NCI-H2171 (cell line): ENCODE measurements at regions not wholly inside any gene's neighbourhood (a gene's known extent, or its start where the extent isn't known, plus 50 kb on each side); places are given as distances from the start of the nearest gene placed in this dataset.

Experiments
- DNase-seq: peaks from one replicate; lab custom pipeline; 2025; lab: John Stamatoyannopoulos, UW

DNA sequence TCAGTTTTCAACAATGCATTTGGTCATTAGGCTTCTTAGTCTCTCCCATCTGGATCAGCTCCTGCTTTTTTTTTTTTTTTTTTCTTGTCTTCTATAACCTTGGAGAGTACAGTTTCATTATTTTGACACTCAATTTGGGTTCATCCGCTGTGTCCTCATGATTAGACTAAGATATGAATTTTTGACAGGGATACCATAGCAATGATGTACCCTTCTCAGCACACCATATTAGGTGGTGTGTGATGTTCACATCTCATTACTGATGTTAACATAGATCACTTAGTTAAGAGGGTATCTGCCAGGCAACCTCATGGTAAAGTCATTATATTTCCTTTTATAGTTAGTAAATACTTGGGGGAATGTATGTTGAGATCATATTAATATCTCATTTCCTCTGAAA lies 445.5 kb upstream of the IGFBP3 start:
- no peak for DNase-seq

DNA sequence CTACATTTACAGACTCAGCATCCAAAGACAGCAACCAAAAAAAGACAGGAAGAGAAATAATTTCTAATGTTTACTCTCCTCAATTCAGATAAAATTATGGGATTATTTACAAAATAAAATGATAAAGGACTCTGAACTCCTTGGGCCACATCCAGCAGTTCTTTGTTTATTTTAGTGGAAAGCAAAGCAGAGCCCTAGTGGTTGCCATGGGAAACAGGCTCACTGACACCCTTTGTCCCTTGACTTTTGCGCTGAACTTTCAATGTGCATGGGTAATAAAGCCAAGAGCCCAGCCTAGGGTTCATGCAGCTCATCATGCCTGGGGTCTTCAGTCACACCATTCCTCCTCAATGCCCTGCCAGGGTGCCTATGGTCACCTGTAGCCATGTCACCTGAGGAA lies 442.6 kb upstream of the IGFBP3 start:
- no peak for DNase-seq

DNA sequence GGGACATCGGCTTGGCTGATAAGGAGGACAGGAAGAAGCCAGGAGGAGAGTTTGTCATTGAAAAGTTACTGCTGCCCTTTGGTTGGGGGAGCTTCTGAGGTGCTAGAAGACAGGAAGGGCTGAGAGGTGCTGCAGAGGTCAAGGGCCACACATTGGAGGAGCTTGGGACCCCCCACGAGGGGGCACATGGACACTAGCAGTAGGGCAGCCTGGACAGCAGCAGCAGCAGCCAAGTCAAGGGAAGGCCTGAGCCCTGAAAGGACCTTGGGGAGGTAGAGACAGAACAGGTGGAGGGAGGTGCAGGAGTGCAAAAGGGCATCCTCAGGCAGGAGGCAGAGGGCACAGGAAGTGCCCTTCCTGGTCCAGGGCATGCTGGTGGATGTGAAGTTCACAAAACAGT lies 439.7 kb upstream of the IGFBP3 start:
- no peak for DNase-seq

DNA sequence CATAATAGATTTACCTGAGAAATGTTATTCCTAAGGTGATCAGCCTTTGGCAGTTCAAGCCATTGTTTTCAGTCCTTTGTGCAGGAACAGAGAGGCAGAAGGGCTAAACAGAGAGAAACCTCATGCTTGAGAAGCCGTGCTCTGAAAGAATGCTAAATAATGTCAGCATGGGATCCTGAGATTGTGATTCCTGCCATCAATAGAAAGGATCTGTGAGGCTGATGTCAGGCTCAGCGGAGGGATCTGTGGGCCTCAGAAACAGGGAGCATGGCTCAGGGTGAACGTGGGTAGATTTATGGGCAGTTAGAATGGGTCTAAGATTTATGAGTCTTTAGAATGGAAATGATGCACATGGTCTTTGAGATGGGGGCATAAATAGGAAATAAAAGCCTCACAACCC lies 439.2 kb upstream of the IGFBP3 start:
- DNase-seq = no peak

DNA sequence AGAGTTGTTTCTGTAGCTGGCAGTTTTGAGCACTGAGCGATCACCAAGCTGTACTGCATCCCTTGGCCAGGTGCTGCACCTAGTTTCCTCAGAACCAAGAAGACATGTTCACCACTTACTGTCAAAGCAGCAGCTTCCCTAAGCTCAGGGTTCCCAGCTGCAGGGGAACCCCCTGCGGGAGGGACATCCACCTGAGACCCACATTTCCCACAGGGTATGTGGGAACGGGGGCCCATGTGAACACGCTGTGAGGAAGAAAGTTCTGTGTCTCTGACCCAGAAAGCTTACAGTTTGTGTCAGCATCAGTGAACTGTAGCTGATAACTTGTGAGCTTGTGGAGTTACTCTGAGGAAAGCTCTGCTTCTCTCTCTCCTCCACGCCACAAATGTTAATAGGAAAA lies 436.8 kb upstream of the IGFBP3 start:
- DNase-seq = no peak

DNA sequence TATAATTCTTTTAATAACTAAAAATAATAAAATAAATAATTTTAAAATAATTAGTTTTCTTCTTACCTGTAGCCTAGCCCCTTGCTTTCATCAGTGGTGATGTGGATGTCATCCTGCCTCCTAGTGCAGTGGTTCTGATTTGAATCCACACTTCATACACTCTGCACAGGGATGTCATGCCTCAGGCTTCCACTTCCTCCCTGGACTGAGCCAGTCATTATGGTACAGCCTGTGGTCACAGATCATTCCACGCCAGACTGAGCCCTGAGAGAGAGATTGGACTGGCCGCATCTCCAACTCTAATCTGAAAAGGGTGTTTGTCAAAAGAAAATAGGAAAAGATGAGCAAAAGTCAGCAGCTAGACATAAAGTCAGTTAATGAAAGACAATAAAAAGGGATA lies 436.2 kb upstream of the IGFBP3 start:
- no peak for DNase-seq

DNA sequence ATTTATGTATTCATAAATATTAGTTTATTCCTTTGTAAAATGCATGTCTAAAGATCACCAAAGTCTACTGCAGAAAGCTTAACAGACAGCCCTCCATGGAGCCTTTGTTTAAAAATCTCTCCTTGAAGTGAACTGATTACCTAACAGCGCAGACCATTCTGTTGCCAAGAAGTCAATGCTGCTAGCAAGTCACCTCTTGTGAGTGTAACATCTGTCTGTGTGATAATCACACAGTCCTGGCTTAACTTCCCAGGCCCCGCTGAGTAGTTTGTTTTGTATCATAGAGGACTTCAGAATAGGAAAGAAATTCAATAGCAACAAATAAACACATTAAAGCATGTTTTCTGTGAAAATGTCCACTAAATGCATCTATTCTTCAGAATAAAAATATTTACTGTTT lies 435.3 kb upstream of the IGFBP3 start:
- no peak for DNase-seq

DNA sequence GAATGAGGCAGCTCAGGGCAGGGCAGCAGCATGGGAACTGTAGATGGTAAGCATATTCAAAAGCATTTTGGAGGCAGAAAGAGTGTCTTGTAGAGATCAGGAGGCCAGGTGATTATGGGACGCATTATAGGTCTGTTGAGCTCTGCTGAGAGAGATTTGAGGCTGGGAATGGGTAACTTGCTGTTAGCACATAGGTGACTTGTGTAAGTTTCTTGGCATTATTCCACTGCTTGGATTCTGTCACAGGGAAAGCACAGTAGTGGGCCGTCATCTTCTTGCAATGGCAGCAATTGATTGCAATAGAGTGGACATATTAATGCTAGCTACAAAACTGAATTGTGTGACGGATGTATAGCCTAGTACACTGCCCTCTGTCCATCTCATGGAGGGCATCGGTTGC lies 434.3 kb upstream of the IGFBP3 start:
- no peak for DNase-seq

DNA sequence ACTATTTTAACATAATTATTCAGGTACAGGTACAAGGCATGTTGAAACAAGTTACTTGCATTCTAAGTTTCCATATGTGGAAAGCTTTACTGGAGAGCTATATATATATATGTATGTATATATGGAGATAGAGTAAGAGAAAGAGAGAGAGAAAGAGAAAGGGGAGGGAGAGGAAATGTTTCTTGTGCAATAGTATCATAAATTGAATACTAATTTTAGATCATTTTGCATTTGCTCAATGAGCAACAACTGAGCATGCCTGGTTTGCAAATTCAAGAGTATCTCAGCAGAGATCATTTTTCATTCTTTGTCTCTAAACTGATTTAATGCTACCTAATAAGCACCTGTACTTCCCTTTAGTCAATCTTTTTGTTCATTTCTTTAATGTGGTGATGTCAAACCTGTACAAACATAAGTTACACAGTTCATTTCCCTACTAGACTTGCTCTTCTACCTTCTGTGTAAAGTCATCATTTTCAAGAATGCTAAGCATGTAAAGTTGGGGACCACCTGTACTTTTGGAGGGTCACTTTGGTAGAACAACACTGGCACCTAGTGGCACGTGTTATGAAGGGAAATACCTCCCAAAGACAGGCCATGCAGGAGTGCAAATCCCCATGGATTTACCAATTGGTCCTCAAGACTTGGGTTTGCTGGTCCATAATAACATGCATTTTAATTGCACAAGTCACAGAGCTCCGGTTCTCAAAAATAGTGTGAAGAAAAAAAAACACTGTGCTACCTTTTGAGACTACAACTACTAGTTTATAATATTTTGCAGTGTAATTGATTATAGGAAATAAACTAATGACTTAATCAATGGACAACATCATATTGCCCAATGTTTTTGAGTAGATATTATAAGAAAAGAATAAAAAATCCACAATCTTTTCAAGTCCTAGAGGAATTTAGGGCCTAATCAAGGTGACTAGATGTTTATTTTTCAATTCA lies 431.2 kb upstream of the IGFBP3 start:
- no peak for DNase-seq

DNA sequence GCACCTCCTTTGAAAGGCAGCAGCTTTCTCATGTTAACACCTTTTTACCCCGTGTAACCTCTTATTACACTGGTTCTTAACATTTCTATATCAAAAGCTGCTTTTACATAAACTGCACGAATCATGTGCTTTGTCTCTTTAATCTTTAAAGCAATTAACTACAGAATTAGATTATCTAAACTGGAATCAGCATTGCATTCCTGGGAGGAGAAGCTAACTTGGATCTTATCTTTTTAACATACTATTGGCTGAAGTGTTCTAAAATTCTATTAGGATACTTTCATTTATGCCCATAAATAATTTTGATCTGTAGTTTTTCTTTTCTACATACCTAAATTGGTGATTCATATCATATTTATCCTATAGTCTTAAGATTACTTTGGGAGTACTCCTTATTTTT lies 428.4 kb upstream of the IGFBP3 start:
- DNase-seq = no peak

DNA sequence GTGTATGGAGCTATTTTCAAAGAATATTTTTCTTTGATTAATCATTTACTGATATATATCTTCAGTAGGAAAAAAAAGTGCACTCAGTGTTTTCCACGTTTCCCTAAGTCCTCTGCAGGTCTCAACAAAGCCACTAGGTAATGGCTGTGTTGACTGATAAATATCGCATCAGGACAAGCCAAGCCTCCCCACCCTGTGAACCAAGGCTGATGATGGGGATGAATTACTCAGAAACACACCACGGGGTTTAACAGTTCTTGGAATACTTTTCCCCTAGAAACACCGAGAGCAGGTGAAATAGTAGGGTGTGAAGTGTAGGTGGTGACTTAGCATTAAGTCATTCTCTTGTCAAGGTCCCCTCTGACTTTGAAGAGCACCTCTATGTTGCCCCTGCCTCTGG lies 423.5 kb upstream of the IGFBP3 start:
- DNase-seq = no peak

DNA sequence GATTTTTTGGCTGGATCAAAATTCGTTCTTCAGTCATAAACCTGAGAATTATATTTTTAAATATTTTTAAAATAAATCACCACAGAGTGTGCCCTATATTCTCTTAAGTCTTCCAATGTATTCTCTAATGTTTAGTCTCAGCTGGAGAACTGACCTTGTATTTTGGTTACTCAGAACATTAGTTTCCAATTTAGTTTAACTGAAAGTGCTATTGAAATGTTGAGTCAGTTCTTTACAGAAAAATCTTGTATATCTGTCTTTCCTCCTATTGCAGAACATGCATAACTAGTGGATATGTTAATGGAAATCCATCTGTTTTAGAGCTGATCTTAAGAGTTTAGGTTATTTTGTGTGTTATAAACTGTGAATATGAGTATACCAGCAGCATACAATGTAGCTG lies 422.7 kb upstream of the IGFBP3 start:
- DNase-seq = no peak

DNA sequence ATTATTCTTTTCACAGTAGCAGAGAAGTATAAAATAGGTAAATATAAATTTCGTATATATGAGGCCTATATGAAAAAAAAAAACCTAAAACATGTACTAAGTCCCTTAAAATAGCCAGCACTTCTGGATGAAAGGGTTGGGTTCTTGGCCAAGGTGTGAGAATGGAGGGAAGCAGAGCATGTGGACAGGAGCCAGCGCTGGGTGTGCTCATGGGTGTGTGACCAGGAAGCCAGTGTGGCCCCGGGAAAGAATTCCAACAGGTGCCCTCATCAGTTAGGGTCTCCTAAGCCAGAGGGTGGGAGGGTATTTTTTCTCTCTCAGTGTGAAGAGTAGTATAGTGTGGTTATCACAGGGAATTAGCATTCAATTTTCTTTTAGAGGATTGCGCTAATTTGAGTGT lies 401.9 kb upstream of the IGFBP3 start:
- DNase-seq = no peak

DNA sequence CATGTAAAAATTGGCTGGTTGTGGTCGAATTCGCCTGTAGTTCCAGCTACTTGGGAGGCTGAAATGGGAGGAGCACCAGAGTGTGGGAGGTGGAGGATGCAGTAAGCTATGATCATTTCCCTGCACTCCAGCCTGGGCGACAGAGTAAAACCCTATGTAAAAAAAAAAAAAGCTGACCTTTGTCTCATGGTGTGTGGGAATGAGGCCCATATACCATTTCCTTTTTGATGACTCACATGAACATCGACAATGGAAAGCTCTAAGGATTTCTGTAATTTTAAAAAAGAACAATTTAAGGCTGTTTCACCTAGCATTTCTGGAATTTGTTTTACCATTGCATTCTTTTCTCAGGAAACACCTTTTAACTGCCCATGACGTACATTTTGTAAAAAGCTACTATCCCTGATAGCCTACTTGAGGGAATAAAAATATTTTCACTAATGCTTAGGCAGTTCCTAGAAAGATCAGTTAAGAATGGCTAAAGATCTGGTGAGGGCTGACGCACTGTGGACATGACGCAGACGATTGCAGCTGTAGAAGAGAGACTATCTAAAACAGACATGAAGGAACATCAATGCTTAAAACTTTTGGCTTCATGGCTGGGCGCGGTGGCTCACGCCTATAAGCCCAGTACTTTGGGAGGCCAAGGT lies 400.6 kb upstream of the IGFBP3 start:
- no peak for DNase-seq

DNA sequence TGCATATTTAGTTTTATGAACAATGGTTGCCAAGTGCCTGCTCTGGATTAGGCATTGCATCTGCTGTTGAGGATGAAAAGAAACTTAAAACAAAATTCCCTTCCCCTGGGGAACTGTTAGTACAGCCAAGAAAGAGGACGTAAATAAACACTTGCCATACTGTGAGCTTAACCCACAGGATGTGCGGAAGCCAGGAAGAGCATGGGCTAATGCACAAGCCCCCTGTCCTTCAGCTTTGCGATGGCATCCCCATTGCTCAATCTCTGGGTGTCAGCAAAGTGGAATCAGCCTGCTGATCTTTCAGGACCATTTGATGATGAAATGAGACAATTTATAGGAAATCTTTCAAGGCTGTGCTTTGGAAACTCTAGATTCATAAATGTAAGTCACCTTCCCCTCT lies 399.9 kb upstream of the IGFBP3 start:
- DNase-seq = no peak

DNA sequence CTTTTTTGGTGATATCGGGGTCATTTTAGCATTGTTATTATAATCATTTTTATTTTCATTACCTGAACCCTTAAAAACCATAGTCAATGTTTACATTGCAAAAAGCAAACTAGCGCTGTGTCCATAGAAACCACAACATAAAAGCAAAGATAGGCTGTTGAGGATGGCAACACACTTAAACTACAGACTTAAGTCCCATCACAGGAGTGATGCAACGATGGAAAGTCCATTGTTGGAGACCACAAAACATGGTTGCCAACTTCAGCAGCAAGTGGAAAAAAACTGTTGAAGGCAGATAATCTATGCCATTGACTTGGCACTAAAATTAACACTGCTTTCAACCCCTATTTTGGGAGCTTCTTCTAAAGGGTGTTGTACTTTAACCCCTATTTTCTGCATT lies 398.8 kb upstream of the IGFBP3 start:
- no peak for DNase-seq

DNA sequence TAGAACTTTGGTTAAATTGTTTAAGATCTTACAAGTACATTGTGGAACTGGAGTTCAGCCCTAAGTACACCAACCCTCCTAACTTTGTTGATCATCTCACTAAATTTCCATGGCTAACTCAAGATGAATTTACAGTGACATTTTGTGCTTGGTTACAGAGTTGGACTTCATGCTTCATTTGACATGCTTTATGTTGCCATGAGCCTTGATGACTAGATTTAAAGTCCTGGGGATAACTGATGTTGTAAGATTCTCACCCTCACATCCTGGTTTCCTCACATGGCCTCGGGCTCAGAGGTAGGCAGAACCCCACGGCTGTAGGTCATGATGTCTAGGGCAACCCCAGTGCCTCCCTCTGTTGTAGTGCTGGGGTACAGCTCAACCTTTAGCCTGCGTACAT lies 397.2 kb upstream of the IGFBP3 start:
- DNase-seq = no peak

DNA sequence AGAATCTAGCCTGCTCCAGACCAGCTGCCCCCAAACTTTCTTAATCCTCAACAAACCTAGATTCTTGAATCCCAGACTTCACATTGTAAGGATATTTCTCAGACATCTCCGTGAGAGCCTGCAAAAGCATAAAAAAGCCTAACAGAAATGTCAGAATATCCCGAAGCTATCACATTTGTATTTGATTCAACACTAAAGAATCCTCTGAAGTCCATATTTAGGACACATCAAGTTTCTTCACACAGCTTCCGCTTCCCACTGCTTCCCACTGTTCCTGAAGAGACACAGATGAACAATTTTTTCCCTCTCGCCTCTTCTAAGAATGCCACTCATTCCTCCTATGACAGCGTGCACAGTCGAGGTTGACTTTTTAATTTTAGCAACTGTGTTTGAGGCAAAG lies 396.2 kb upstream of the IGFBP3 start:
- DNase-seq = no peak

DNA sequence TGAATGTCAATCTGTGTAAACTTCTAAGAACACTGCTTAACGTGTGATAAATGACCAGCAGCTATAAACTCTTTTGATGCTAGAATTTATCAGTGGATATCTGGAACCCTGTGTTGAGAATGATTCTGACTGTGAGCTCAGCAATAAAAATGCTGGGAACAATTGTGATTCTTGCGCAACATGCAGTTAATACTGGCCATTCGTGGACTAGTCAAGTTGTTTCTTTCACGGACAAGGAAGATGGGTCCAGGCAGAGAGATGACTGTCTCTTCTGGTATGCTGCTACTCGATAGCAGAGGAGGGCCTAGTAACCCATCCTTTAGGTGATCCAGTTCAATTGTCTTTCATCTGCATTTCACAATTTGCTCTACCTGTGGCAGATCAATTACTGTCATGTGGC lies 394.8 kb upstream of the IGFBP3 start:
- no peak for DNase-seq

DNA sequence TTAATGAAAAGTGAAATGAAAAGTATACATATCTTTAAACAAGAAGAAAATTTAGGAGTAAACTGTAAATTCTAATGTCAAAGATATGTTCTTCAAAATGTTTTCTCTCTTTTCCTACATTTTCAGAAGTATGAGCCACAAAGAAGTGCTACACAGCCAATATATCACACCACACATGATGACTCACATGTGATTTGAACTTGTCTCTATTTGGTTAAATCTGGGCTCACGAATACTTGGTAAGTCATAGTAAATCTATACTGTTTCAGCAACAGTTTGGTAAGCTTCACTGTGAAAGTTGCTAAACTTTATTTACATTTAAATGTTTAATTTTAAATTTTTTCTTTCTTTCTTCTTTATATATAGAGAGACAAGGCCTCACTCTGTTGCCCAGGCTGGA lies 380.6 kb upstream of the IGFBP3 start:
- no peak for DNase-seq

DNA sequence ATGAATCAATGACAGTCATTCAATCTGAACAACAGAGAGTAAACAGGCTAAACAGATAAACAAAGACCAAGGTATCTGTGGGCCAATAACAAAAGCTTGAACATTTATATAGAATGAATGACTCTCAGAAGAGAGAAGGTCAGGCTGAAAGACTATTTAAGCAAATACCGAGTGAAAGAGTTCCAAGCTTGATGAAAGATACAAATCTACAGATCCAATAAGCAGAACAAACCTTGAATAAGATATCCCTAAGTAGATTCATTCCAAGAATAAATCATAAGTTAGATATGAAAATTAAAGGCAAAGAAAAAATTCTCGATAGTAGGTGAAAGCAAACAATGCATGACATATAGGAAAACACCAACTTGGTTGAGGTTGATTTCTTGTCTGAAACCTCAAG lies 376.4 kb upstream of the IGFBP3 start:
- no peak for DNase-seq

DNA sequence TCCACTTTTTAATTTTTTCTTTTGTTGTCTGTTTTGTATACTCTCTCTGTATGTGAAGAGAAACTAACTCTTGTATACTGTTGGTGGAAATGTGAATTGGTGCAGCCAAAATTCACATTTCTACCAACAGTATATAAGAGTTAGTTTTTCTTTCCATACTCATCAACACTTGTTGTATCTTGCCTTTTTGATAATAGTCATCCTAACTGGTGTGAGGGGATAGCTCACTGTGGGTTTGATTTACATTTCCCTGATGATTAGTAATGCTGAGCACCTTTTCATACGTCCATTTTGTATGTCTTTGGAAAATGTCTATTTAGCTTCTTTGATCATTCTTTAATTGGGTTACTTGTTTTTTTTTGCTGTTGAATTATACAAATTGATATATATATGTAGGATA lies 375.5 kb upstream of the IGFBP3 start:
- no peak for DNase-seq

DNA sequence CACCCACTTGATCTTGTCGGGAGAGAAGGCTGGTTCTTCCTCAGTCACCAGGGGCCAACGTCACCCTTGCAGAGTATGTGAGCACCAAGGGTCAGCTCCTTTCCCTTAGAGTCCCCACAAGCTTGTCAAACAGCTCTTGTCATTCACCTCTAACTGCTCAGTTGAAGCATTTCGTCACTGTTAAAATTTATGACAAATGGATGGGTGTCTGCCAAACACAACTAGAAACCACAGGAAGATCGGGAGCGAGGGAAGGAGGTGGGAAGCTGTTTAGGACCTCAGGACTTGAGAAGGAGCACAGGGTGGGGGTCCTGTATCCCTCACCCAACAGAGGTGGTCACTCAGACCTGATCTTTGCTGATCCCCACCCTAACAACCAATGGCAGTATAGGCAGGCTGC lies 373.3 kb upstream of the IGFBP3 start:
- DNase-seq = no peak

DNA sequence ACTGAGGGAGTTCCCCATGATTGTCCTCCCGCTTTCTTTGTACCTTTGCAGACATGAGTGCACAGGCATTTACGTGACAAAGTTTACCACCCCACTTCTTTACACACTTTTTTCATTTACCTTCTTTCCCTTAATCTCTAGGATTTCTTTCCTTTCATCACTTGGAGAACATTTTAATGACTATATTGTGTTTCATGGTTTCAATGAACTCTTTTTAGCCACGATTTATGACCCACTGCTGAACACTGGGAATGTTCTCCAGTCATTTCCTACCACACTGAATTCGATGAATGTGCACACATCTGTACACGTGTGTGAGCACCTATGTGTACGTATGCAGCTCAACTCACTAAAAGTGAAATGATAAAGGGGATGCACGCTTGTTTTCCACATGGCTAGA lies 371.7 kb upstream of the IGFBP3 start:
- no peak for DNase-seq
